ENCODE measurements at regions not wholly inside any gene's neighbourhood (a gene's known extent, or its start where the extent isn't known, plus 50 kb on each side); places are given as distances from the start of the nearest gene placed in this dataset.

GRCh38 chr15:46681901-46682300 is 1035.4 kb upstream of the SEMA6D start (continued):
- no peak for TF ChIP-seq ZBTB33 (IDR thresholded peaks at IDR 0.05; ENCODE audit: extremely low read depth, insufficient replicate concordance, low read length)
- TF ChIP-seq, protein P1, sequence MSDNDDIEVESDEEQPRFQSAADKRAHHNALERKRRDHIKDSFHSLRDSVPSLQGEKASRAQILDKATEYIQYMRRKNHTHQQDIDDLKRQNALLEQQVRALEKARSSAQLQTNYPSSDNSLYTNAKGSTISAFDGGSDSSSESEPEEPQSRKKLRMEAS (IDR thresholded peaks at IDR 0.05), result no peak
- no peak for TF ChIP-seq EZH2phosphoT487 (IDR thresholded peaks at IDR 0.05; ENCODE audit: borderline replicate concordance)

- H3K9ac ChIP-seq (ENCODE audit: low read length), result no peak overlapping the region
- no peak overlapping the region for H2AFZ ChIP-seq (ENCODE audit: low read depth, low read length, poor library complexity, severe bottlenecking)
- POLR2A ChIA-PET, result no interaction called here
- H3K4me2 ChIP-seq (ENCODE audit: low read length), result no peak overlapping the region
- no peaks in the 10 kb centered on the region for H3K27me3 ChIP-seq (ENCODE audit: insufficient read depth, low read length)
- no peaks in the 10 kb centered on the region for H3K36me3 ChIP-seq (ENCODE audit: control insufficient read depth in 1 of 2, insufficient read depth in 2 of 2, low read length in 2 of 2)
- H3K27ac ChIP-seq (ENCODE audit: low read depth, low read length), result no peak overlapping the region
- H4K20me1 ChIP-seq (ENCODE audit: insufficient read depth), result no peaks in the 10 kb centered on the region
- no peak for TF ChIP-seq REST (IDR thresholded peaks at IDR 0.05; ENCODE audit: low read depth)
- no peak for TF ChIP-seq ZFX (IDR thresholded peaks at IDR 0.05)
- TF ChIP-seq, protein P1 (IDR thresholded peaks at IDR 0.05), result no peak
- TF ChIP-seq CBX3 (IDR thresholded peaks at IDR 0.05; ENCODE audit: low read depth), result no peak
- no peak for TF ChIP-seq POLR2AphosphoS5 (IDR thresholded peaks at IDR 0.05; ENCODE audit: low read depth, low read length)
- TF ChIP-seq CTCF (IDR thresholded peaks at IDR 0.05 in 2 of 3, conservative IDR thresholded peaks at IDR 0.05 in 1 of 3; ENCODE audit: borderline replicate concordance in 1 of 3, insufficient read depth in 1 of 3, low read depth in 2 of 3, low read length in 2 of 3), result no peak
- no peak for ATAC-seq
- intact Hi-C loops (cut with micrococcal nuclease), result no loop called here
- H3K4me1 ChIP-seq (ENCODE audit: control insufficient read depth in 1 of 2, insufficient read depth in 2 of 2, low read length in 2 of 2), result no peaks in the 10 kb centered on the region
- CTCF ChIA-PET, result no interaction called here
- H3K79me2 ChIP-seq (ENCODE audit: insufficient read depth, low read length), result no peaks in the 10 kb centered on the region
- no peak overlapping the region for H3K4me3 ChIP-seq (replicated peaks in 1 of 2; ENCODE audit: low read depth in 1 of 2, low read length in 2 of 2)
- no peaks in the 10 kb centered on the region for H3K9me2 ChIP-seq (ENCODE audit: insufficient read depth)
- RAD21 ChIA-PET (ENCODE audit: low non-redundant PET in 1 of 2, low total read pairs in 2 of 2, uncharacterized antibody in 2 of 2, unreplicated experiment in 2 of 2), result no interaction called here
- no peak for DNase-seq (ENCODE audit: low read depth, low spot score)
- peaks cover 13 to 23% of the 10 kb centered on the region in 2 experiments; a peak in 2 of 4 replicates for H3K9me3 ChIP-seq (ENCODE audit: control insufficient read depth in 1 of 2, insufficient read depth in 1 of 2, low read depth in 1 of 2, low read length in 2 of 2)
- no TSS peak for BruUV-seq (replicated peaks)
Observed at GRCh38 chr15:46682969-46683791, 1034.1 kb upstream of the SEMA6D start.

Data from HCT116 (cell line).